Ovary (tissue), 3 donors: ENCODE measurements at regions not wholly inside any gene's neighbourhood (a gene's known extent, or its start where the extent isn't known, plus 50 kb on each side); places are given as distances from the start of the nearest gene placed in this dataset.
"Not testable (repeated sequence)": the region's sequence is repeated elsewhere in the genome, so short reads cannot be mapped to it uniquely, and the experiment has no call there.

Experiments
- POLR2A ChIP-seq: fragments of 450-650 bp; IDR thresholded peaks from one replicate; pipeline ENCODE4 v1.6.1; 2017; ENCODE audit warnings: antibody characterized with exemption, mild to moderate bottlenecking, moderate library complexity
- TF ChIP-seq, protein P1 (sequence below), 3 donors: fragments of 450-650 bp in 2 of 3; fragments of 200-600 bp in 1 of 3; IDR thresholded peaks; one replicate each; pipeline versions ENCODE4 v1.5.1 to v1.8.0; 2016 to 2022; ENCODE audit warnings: antibody characterized with exemption in 3 of 3, mild to moderate bottlenecking in 1 of 3
- donor health status: DM: no; HTN: no; CAD: no.

DNA sequence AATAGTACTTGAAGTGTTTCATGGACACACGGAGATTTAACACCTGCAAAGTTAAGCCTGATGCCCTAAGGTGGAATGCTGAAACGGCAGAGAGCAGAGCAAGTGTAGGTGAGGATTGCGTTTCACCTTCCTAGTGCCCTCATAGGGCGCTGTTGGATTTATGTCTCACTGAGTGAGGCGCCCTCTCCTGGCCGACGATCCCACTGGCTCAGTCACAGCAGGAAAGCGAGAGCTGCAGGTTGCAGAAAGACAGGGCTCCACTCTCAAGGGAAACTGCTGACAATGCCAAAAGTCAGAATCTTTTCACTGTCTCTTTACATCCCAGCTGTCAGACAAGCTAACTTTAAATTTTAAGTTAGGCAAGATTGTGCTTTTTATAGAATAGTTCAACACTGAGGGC lies 127.6 kb downstream of the POTEC start:
- TF ChIP-seq, protein P1, sequence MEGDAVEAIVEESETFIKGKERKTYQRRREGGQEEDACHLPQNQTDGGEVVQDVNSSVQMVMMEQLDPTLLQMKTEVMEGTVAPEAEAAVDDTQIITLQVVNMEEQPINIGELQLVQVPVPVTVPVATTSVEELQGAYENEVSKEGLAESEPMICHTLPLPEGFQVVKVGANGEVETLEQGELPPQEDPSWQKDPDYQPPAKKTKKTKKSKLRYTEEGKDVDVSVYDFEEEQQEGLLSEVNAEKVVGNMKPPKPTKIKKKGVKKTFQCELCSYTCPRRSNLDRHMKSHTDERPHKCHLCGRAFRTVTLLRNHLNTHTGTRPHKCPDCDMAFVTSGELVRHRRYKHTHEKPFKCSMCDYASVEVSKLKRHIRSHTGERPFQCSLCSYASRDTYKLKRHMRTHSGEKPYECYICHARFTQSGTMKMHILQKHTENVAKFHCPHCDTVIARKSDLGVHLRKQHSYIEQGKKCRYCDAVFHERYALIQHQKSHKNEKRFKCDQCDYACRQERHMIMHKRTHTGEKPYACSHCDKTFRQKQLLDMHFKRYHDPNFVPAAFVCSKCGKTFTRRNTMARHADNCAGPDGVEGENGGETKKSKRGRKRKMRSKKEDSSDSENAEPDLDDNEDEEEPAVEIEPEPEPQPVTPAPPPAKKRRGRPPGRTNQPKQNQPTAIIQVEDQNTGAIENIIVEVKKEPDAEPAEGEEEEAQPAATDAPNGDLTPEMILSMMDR (IDR thresholded peaks at IDR 0.05): not testable (repeated sequence)
- TF ChIP-seq POLR2A: not testable (repeated sequence)
